ENCODE measurements at regions not wholly inside any gene's neighbourhood (a gene's known extent, or its start where the extent isn't known, plus 50 kb on each side); places are given as distances from the start of the nearest gene placed in this dataset.

DNA sequence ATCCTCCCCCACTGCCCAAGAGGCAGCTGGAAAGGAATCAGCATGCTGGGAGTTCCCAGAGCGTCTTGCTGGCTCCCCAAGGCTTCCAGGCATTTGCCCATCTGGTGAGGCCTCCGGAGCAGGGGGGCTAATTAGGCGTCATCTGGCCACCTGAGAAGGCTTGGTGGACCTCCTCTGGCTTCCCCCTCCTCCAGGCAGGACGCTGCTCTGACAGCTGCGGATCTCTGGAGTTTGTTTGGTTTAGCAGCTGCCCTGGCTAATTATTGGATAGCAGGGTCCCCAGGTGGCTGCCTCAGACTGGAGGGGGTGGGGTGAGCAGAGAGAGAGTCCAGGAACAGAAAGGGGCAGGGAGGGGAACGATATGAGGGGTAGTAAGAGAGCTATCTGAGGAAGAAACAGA lies 425.2 kb upstream of the MEX3C start:
- TF ChIP-seq CTCF (IDR thresholded peaks at IDR 0.05; ENCODE audit: low read depth, low read length) (no peak), EZH2phosphoT487 (IDR thresholded peaks at IDR 0.05; ENCODE audit: low read depth) (no peak)
